ENCODE measurements at regions not wholly inside any gene's neighbourhood (a gene's known extent, or its start where the extent isn't known, plus 50 kb on each side); places are given as distances from the start of the nearest gene placed in this dataset.

DNA sequence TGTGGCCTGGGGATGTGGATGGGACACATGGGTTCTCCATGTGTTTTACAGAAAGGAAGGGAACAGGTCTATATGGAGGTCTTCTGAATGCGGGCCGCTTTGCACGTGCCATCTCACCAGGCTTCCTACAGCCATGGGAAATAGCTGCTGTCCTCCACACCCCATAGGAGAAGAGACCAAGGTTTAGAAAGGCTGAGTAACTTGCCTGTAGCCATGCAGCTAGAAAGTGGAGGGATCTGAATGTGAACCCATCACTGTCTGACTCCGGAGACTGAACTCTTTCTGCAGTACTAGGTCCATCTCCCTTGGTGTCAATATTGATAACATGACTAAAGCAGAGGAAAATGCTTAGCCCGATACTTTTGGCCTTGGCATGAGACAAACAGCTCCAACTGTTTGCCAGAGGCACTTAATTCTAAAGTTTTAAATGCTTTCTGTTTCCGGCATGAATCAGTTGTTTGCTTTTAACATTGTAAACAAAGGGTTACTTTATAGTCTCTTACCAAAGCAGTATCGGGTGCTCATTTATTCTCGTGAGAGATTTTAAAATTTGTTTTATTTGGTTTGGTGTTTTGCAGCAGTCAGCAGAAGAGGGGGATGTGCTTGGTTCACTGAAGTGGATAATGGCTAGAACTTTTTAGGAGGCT lies 64.8 kb upstream of the LOXL4 start:
- no peak for ATAC-seq (ENCODE audit: poor library complexity)
- DNase-seq, result no peak
- intact Hi-C loops (cut with DNase I), result no loop called here

DNA sequence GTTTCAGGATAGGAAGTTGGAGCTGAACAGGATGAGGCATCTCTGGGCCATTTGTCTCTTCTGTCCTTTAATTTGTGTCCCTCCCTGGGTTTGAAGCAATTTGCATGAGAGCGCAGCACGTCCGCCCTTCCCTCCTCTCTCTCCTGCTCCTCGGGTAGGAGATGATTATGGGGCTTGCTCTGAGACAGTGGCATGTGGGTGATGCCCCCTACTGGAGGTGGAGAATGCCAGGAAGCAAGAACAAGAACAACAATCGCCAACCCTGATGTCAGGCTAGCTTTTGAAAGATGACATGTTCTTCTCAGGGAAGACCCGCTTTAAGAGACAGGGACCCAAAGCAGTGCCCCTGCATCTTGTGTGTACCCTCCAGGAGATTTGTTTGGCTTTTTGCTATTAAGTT lies 63.9 kb upstream of the LOXL4 start:
- DNase-seq, result no peak
- ATAC-seq (ENCODE audit: poor library complexity), result no peak
- intact Hi-C loops (cut with DNase I), result no loop called here

DNA sequence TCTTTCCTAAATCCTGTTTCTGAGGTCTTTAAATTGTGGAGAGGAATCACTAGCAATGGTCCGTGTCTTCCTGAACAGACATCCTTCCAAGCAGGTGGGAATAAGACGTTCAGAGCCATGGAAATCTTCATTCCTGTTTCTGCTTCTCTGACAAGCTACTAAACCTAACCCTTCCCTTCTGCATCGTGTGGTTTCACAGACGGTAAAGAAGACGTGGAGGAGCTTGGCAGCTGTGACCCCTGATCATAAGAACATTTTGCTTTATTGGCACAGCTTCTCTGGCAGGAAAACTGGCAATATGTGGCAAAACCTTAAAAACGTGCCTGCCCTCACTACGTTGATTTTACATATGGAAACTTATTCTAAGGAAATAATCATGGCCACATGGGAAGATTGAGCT lies 63.0 kb upstream of the LOXL4 start:
- DNase-seq, result no peak
- ATAC-seq (ENCODE audit: poor library complexity), result no peak
- intact Hi-C loops (cut with DNase I), result no loop called here

DNA sequence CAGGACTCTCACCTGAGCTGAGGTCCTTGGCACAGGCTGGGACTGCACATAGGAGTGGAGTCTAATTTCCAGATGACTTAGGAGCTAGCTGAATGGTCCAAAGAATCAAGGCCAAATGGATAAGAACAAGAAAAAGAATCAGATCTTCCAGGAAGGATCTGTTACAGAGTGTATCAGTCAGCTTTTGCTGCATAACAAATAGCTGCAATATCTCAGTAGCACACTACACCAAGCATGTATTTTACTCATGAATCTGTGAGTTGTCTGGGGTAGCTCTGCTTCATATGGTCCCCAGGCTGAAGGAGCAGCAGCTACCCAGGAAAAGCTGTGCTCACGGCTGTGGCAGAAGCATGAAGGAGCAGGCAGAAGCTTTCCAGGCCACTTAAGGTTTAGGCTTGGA lies 60.6 kb upstream of the LOXL4 start:
- DNase-seq (no peak), ATAC-seq (ENCODE audit: poor library complexity) (no peak)
- intact Hi-C loops (cut with DNase I), result no loop called here

DNA sequence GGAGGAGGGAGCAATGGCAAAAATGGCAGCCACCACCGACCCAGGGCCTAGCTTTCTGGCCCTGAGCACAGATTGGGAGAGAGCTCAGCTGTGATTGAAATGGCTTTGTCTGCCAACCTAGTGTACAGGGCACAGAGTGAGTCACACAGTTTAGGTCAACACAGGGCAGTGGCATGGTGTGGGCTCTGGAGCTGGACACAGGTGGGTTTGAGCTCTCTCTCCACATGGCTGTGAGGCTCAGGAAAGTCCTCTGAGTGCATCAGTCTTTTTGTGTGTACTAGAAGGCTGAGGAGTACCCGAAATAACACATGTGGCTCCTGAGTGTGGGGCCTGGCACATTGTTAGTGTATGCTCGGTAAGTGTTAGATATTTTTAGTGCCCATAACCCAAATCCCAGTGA lies 60.2 kb upstream of the LOXL4 start:
- intact Hi-C loops (cut with DNase I), result no loop called here
- no peak for ATAC-seq (ENCODE audit: poor library complexity)
- no peak for DNase-seq

DNA sequence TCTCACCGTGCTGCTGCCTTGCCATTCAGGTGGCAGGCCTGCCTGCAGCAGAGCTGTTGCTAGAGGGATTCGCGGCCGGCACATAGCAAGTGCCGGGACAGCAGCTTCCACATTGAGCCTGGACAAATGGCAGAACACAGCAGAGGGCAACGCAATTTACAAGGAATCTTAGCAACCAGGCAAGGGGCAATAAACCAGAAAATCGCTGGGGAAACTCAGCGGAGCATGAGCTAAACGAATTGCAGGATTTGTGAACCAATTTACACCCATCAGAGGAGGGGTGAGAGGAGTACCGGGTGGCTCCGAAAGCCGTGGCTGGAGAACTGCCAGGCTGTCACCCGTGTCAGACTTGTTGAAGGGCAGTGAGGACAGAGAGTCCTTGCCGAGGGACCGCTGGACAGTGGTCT lies 58.6 kb upstream of the LOXL4 start:
- intact Hi-C loops (cut with DNase I), result no loop called here
- ATAC-seq (ENCODE audit: poor library complexity) (peak; percentile 48), DNase-seq (peak; percentile 56)

DNA sequence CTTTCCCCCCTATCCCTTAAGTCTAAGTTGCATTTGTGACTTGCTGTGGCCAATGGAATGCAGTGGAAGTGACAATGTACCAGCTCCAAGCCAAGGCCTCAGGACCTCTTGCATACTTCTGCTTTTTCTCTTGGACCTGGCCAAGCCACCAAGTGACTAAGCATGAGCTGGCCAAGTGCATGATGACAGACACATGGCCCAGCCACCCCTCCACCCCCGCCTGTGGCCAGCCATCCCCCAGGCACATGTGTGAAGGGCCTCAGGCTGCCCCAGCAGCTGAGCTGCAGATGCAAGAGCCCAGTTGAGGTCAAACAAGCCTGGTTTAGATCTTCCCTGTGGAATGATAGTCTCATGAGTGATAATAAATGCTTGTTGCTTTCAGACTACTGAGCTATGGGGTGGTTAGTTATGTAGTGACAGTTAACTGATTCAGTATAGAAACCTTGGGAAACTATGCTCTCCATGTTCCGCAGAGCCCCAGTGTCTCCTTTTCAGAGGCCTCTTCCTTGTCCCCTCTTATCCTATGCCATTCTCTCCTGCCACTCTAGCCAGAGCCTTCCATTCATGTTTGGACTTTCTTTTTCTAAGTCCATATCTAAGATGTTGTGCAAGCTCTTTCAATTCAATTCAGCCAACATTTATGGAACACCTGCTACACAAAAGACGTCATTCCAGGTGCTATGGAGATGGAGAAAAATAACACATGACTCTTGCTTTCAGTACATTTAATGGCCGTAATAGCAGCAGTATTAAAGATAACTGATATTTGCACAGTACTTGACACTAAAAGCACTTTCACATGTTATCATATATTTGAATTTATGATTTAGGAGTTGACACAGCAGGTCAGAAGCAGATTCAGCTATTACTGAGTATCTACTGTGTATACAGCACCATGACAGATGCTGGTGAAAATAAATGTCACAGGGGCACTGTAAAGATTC lies 55.5 kb upstream of the LOXL4 start:
- intact Hi-C loops (cut with DNase I), result no loop called here
- peak; percentile 94 for ATAC-seq (ENCODE audit: poor library complexity)
- DNase-seq, result peak; percentile 87

DNA sequence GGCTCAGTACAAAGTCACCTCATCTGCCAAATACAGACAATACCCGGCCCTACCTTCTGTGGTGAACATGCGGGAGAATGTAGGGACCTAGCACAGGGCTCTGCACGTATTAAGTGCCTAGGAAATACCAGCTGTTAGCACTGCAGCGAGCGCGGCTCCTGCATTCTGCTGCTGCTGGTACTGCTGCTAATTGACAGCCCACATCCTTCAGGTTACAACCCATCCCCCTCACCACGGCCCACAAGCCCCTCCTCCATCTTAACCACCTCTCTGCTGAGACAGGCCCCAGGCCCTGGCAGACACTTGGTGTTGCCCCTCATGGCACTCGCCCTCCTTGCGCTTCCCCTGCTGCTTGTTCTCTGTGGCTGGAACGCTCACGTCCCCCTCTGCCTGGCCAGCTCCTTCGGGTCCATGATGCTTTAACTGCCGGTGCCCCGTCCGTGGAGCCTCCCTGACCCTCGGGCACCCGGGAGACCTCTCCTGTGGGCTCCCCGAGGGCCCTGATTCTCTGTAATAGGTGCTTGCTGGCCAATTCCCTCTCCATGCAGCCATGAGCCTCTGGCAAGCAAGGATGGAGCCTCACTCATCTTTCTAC lies 53.3 kb upstream of the LOXL4 start:
- ATAC-seq (ENCODE audit: poor library complexity), result no peak
- no peak for DNase-seq
- intact Hi-C loops (cut with DNase I), result no loop called here

DNA sequence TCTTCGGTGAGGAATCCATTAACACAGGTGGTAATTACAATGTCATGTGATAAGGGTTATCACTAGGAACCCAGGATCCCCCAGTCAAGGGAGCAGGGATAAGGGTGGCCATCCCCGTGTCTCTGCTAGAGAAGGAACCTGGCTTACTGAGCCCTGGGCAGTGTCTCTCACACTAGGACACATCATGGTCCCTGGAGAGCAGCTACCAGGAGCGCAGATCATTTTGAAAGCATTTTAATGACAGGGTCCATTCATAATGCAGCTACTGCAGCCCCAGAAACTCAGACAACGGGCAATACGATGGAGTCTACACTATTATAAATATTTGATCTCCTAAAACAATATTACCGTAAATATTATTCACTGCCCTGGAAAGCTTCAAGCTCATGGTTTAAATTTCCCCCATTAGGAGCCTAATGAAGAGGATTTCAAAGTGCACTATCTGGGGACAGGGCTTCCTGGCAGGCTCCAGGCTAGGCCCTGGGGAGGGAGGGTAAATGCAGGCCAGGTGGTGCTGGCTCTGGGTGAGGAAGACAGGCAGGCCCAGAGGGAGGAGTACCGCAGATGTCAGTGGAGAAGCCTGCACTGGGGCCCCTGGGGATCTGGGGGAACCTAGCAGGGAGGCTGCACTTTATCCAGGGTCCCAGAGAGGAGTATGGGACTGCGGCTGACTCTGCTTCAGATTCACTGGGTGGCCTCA lies 52.6 kb upstream of the LOXL4 start:
- intact Hi-C loops (cut with DNase I), result no loop called here

DNA sequence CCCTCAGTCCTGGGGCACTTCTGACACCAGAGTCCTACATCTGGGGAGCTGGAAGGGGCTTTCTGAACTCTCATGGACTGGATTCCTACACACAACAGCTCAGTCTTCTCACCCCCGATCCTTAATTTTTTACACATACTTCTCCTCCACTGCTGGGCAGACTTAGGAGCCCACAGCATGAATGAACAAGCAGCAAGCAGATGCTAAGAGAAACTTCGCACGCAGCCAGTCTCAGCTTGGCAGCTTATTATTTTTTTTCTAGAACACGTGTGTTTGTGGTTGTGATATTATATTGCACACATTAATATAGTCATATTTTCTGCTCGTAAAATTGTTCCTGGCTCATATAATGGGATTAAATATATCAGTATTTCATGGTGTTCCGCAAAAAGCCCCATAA lies 50.9 kb upstream of the LOXL4 start:
- no peak for DNase-seq
- intact Hi-C loops (cut with DNase I), result no loop called here
- ATAC-seq (ENCODE audit: poor library complexity), result no peak

More for the DNA sequence above, 52.6 kb upstream of the LOXL4 start:
- DNase-seq (no peak), ATAC-seq (ENCODE audit: poor library complexity) (no peak)

Measured in Right ventricle myocardium superior (tissue), 1 donor.